Neural cell (in vitro differentiated cells): ENCODE measurements at regions not wholly inside any gene's neighbourhood (a gene's known extent, or its start where the extent isn't known, plus 50 kb on each side); places are given as distances from the start of the nearest gene placed in this dataset.

ENCODE experiments used
- H2AFZ ChIP-seq: fragments of 200-600, 300-800 bp; sonication (generic), shearing (Covaris generic); 2 replicates; pipeline ENCODE4 v1.6.0; 2014; ENCODE audit warnings: low read depth, mild to moderate bottlenecking, antibody characterized with exemption, low read length, moderate library complexity
- H3F3A ChIP-seq: fragments of 200-600 bp; shearing (Covaris generic); 2 replicates; pipeline ENCODE4 v1.6.1; 2016; ENCODE audit warnings: mild to moderate bottlenecking, moderate library complexity, mixed read lengths, antibody characterized with exemption, low read length; ENCODE audit not compliant: insufficient read depth, poor library complexity, severe bottlenecking
- H3K27ac ChIP-seq: fragments of 200-600, 300-800 bp; sonication (generic), shearing (Covaris generic); 2 replicates; pipeline ENCODE4 v1.5.1; 2014; ENCODE audit warnings: mild to moderate bottlenecking, low read length, moderate library complexity
- H3K27me3 ChIP-seq: fragments of 300-800, 200-600 bp; sonication (generic), shearing (Covaris generic); 2 replicates; pipeline ENCODE4 v1.6.0; 2014; ENCODE audit warnings: mild to moderate bottlenecking, low read depth, low read length, moderate library complexity; ENCODE audit not compliant: insufficient read depth
- H3K36me3 ChIP-seq: fragments of 300-800, 200-600 bp; sonication (generic), shearing (Covaris generic); 2 replicates; pipeline ENCODE4 v1.5.1; 2014; ENCODE audit warnings: mild to moderate bottlenecking, antibody characterized with exemption, low read length, moderate library complexity; ENCODE audit not compliant: insufficient read depth
- H3K4me2 ChIP-seq: fragments of 300-800, 200-600 bp; sonication (generic), shearing (Covaris generic); 2 replicates; pipeline ENCODE4 v1.6.0; 2014; ENCODE audit warnings: mild to moderate bottlenecking, low read length
- H3K4me3 ChIP-seq: fragments of 300-800, 200-600 bp; sonication (generic), shearing (Covaris generic); 2 replicates; pipeline ENCODE4 v1.5.1; 2014; ENCODE audit warnings: mild to moderate bottlenecking, low read length, moderate library complexity
- H3K79me2 ChIP-seq: fragments of 200-600 bp; shearing (Covaris generic); replicated peaks from 2 replicates; pipeline ENCODE4 v1.6.0; 2014; ENCODE audit warnings: mild to moderate bottlenecking, low read length, moderate library complexity; ENCODE audit not compliant: insufficient read depth
- H3K9ac ChIP-seq: fragments of 300-800, 200-600 bp; sonication (generic), shearing (Covaris generic); 2 replicates; pipeline ENCODE4 v1.6.1; 2016; ENCODE audit warnings: mild to moderate bottlenecking, low read length, mixed read lengths
- H3K9me2 ChIP-seq: fragments of 200-600 bp; shearing (Covaris generic); 2 replicates; pipeline ENCODE4 v1.6.1; 2016; ENCODE audit warnings: mild to moderate bottlenecking, low read length, mixed read lengths; ENCODE audit not compliant: insufficient read depth
- H3K9me3 ChIP-seq: fragments of 200-600, 300-800 bp; sonication (generic), shearing (Covaris generic); 2 replicates; pipeline ENCODE4 v1.6.1; 2016; ENCODE audit warnings: mild to moderate bottlenecking, mixed run types, low read length, moderate library complexity, mixed read lengths
- H4K20me1 ChIP-seq: fragments of 200-600 bp; shearing (Covaris generic); 2 replicates; pipeline ENCODE4 v1.6.1; 2016; ENCODE audit warnings: mild to moderate bottlenecking, mixed run types; ENCODE audit not compliant: insufficient read depth
- CTCF ChIP-seq: fragments of 450-650 bp; IDR thresholded peaks from 2 replicates; pipeline ENCODE4 v1.5.1; 2014; ENCODE audit warnings: antibody characterized with exemption, mild to moderate bottlenecking, moderate library complexity; ENCODE audit not compliant: poor library complexity, severe bottlenecking
- EP300 ChIP-seq: fragments of 450-650 bp; conservative IDR thresholded peaks from 2 replicates; pipeline ENCODE4 v1.6.1; 2014; ENCODE audit warnings: antibody characterized with exemption, mild to moderate bottlenecking, moderate library complexity; ENCODE audit not compliant: poor library complexity, severe bottlenecking
- EZH2 ChIP-seq: fragments of 200-600, 300-800 bp; shearing (Covaris generic), sonication (generic); IDR thresholded peaks from 2 replicates; pipeline ENCODE4 v1.6.1; 2014; ENCODE audit warnings: antibody characterized with exemption, low read length, borderline replicate concordance, mild to moderate bottlenecking; ENCODE audit not compliant: insufficient read depth, poor library complexity, severe bottlenecking
- MXI1 ChIP-seq: fragments of 450-650 bp; conservative IDR thresholded peaks from 2 replicates; pipeline ENCODE4 v1.6.1; 2014; ENCODE audit warnings: antibody characterized with exemption, mild to moderate bottlenecking; ENCODE audit not compliant: poor library complexity, severe bottlenecking
- POLR2AphosphoS5 ChIP-seq: IDR thresholded peaks from 2 replicates; pipeline ENCODE4 v1.6.1; 2012
- RAD21 ChIP-seq: fragments of 450-650 bp; conservative IDR thresholded peaks from 2 replicates; pipeline ENCODE4 v1.6.1; 2014; ENCODE audit warnings: antibody characterized with exemption, mild to moderate bottlenecking, moderate library complexity
- REST ChIP-seq: IDR thresholded peaks from 2 replicates; pipeline ENCODE4 v1.6.1; 2012; ENCODE audit warnings: borderline replicate concordance
- SMC3 ChIP-seq: fragments of 450-650 bp; conservative IDR thresholded peaks from 2 replicates; pipeline ENCODE4 v1.6.1; 2014; ENCODE audit warnings: antibody characterized with exemption, mild to moderate bottlenecking, moderate library complexity; ENCODE audit not compliant: poor library complexity
- TAF1 ChIP-seq: IDR thresholded peaks from 2 replicates; pipeline ENCODE4 v1.6.1; 2012; ENCODE audit warnings: low read depth

- no peak overlapping the region for H3K9ac ChIP-seq
- H4K20me1 ChIP-seq: no peaks in the 10 kb centered on the region
- TF ChIP-seq EP300: no peak
- TF ChIP-seq SMC3: no peak
- TF ChIP-seq RAD21: no peak
- no peaks in the 10 kb centered on the region for H3K27me3 ChIP-seq
- H3K79me2 ChIP-seq: no peaks in the 10 kb centered on the region
- H3K4me2 ChIP-seq: no peak overlapping the region
- no peaks in the 10 kb centered on the region for H3K36me3 ChIP-seq
- H3K27ac ChIP-seq: no peak overlapping the region
- H3F3A ChIP-seq: no peaks in the 10 kb centered on the region
- H3K9me3 ChIP-seq: no peaks in the 10 kb centered on the region
- no peak overlapping the region for H2AFZ ChIP-seq
- H3K9me2 ChIP-seq: no peaks in the 10 kb centered on the region
- no peak overlapping the region for H3K4me3 ChIP-seq
These were observed 98.6 kb upstream of the BLID start for GRCh38 chr11:122214567-122214966.

GRCh38 chr11:122214080-122214479 lies 98.1 kb upstream of the BLID start:
- Histone ChIP-seq H3K27me3 (no peaks in the 10 kb centered on the region), H3K27ac (no peak overlapping the region), H3K9ac (no peak overlapping the region), H3K79me2 (no peaks in the 10 kb centered on the region), H3K36me3 (no peaks in the 10 kb centered on the region), H3K9me3 (no peaks in the 10 kb centered on the region), H3K4me3 (no peak overlapping the region), H4K20me1 (no peaks in the 10 kb centered on the region), H3K4me2 (no peak overlapping the region), H3K9me2 (no peaks in the 10 kb centered on the region), H3F3A (no peaks in the 10 kb centered on the region), H2AFZ (no peak overlapping the region)
- TF ChIP-seq POLR2AphosphoS5: no peak
- no peak for TF ChIP-seq MXI1
- no peak for TF ChIP-seq EZH2
- no peak for TF ChIP-seq EP300
- no peak for TF ChIP-seq RAD21
- no peak for TF ChIP-seq TAF1
- no peak for TF ChIP-seq CTCF
- no peak for TF ChIP-seq SMC3
- TF ChIP-seq REST: no peak

GRCh38 chr11:122213171-122213570 lies 97.2 kb upstream of the BLID start:
- H3K27me3 ChIP-seq: no peaks in the 10 kb centered on the region
- H3K9me2 ChIP-seq: no peaks in the 10 kb centered on the region
- H3K9ac ChIP-seq: no peak overlapping the region
- no peaks in the 10 kb centered on the region for H3F3A ChIP-seq
- H3K27ac ChIP-seq: no peak overlapping the region
- no peak overlapping the region for H3K4me2 ChIP-seq
- H3K79me2 ChIP-seq: no peaks in the 10 kb centered on the region
- no peak overlapping the region for H2AFZ ChIP-seq
- TF ChIP-seq EZH2 (no peak), TAF1 (no peak), MXI1 (no peak), EP300 (no peak), POLR2AphosphoS5 (no peak), CTCF (no peak), SMC3 (no peak), REST (no peak), RAD21 (no peak)
- H3K9me3 ChIP-seq: no peaks in the 10 kb centered on the region
- H4K20me1 ChIP-seq: no peaks in the 10 kb centered on the region
- no peak overlapping the region for H3K4me3 ChIP-seq
- H3K36me3 ChIP-seq: no peaks in the 10 kb centered on the region
